ENCODE measurements at regions not wholly inside any gene's neighbourhood (a gene's known extent, or its start where the extent isn't known, plus 50 kb on each side); places are given as distances from the start of the nearest gene placed in this dataset.

- no peak for TF ChIP-seq CTCF (IDR thresholded peaks at IDR 0.05; ENCODE audit: borderline replicate concordance, control extremely low read depth, extremely low read depth, insufficient read depth, missing control alignments)
- in situ Hi-C loops (cut with MboI; ENCODE audit: low sequenced_read_pairs, unreplicated experiment), result no loop called here
- no peak for DNase-seq (ENCODE audit: low spot score)
Measured at GRCh38 chr10:8304861-8305260, 250.4 kb downstream of the GATA3 start.

- TF ChIP-seq CTCF (IDR thresholded peaks at IDR 0.05; ENCODE audit: borderline replicate concordance, control extremely low read depth, extremely low read depth, insufficient read depth, missing control alignments), result no peak
- in situ Hi-C loops (cut with MboI; ENCODE audit: low sequenced_read_pairs, unreplicated experiment), result no loop called here
- DNase-seq (ENCODE audit: low spot score), result no peak
Measured at GRCh38 chr10:8305876-8306652, 251.6 kb downstream of the GATA3 start.

- TF ChIP-seq CTCF (IDR thresholded peaks at IDR 0.05; ENCODE audit: borderline replicate concordance, control extremely low read depth, extremely low read depth, insufficient read depth, missing control alignments), result no peak
- DNase-seq (ENCODE audit: low spot score), result no peak
Measured at GRCh38 chr10:8306685-8307364, 252.3 kb downstream of the GATA3 start.

GRCh38 chr10:8310930-8311329 is 256.4 kb downstream of the GATA3 start:
- DNase-seq (ENCODE audit: low spot score), result no peak
- in situ Hi-C loops (cut with MboI; ENCODE audit: low sequenced_read_pairs, unreplicated experiment), result no loop called here
- TF ChIP-seq CTCF (IDR thresholded peaks at IDR 0.05; ENCODE audit: borderline replicate concordance, control extremely low read depth, extremely low read depth, insufficient read depth, missing control alignments), result no peak

More at GRCh38 chr10:8306685-8307364, 252.3 kb downstream of the GATA3 start:
- in situ Hi-C loops (cut with MboI; ENCODE audit: low sequenced_read_pairs, unreplicated experiment), result no loop called here

- no peak for TF ChIP-seq CTCF (IDR thresholded peaks at IDR 0.05; ENCODE audit: borderline replicate concordance, control extremely low read depth, extremely low read depth, insufficient read depth, missing control alignments)
- DNase-seq (ENCODE audit: low spot score), result no peak
- in situ Hi-C loops (cut with MboI; ENCODE audit: low sequenced_read_pairs, unreplicated experiment), result no loop called here
Measured at GRCh38 chr10:8311526-8312070, 257.1 kb downstream of the GATA3 start.

GRCh38 chr10:8312079-8312478 is 257.6 kb downstream of the GATA3 start:
- in situ Hi-C loops (cut with MboI; ENCODE audit: low sequenced_read_pairs, unreplicated experiment), result no loop called here
- no peak for DNase-seq (ENCODE audit: low spot score)
- no peak for TF ChIP-seq CTCF (IDR thresholded peaks at IDR 0.05; ENCODE audit: borderline replicate concordance, control extremely low read depth, extremely low read depth, insufficient read depth, missing control alignments)
